Ascending aorta (tissue), 2 donors: ENCODE measurements at regions not wholly inside any gene's neighbourhood (a gene's known extent, or its start where the extent isn't known, plus 50 kb on each side); places are given as distances from the start of the nearest gene placed in this dataset.

ENCODE experiments used
- DNase-seq, 2 donors: peaks; one replicate each; pipeline ENCODE4 v3.0.0-alpha.2; 2019; ENCODE audit warnings: low spot score in 2 of 2
- H3K27ac ChIP-seq, 2 donors: fragments of 200-600 bp; sonication (generic); one replicate each; pipeline ENCODE4 v1.5.1; 2016 to 2017; ENCODE audit warnings: mild to moderate bottlenecking in 1 of 2
- H3K27me3 ChIP-seq: fragments of 200-600 bp; sonication (generic); one replicate; pipeline ENCODE4 v1.5.1; 2017
- H3K36me3 ChIP-seq, 2 donors: fragments of 200-600 bp; sonication (generic); one replicate each; pipeline ENCODE4 v1.5.1; 2016
- H3K4me1 ChIP-seq, 2 donors: fragments of 200-600 bp; sonication (generic); one replicate each; pipeline ENCODE4 v1.5.1; 2016 to 2017; ENCODE audit warnings: mild to moderate bottlenecking in 1 of 2
- H3K4me3 ChIP-seq, 2 donors: fragments of 200-600 bp; sonication (generic); one replicate each; pipeline ENCODE4 v1.5.1; 2016 to 2017; ENCODE audit warnings: mild to moderate bottlenecking in 1 of 2
- H3K9me3 ChIP-seq, 2 donors: fragments of 200-600 bp; sonication (generic); one replicate each; pipeline ENCODE4 v1.5.1; 2016
- CTCF ChIP-seq, 3 experiments: fragments of 200-600 bp in 2 of 3; fragments of 450-650 bp in 1 of 3; sonication (generic) in 2 of 3; IDR thresholded peaks; one replicate each; pipeline ENCODE4 v1.5.1; 2016 to 2019; ENCODE audit warnings: antibody characterized with exemption in 3 of 3, mild to moderate bottlenecking in 1 of 3, moderate library complexity in 1 of 3
- intact Hi-C: fragments of 100-400 bp; cut with DNase I; formaldehyde crosslinking; loops from one replicate; pipeline ENCODE4 v1.15.1; 2023

GRCh38 chr6:84860509-84860908 is 96.1 kb upstream of the TBX18 start:
- Histone ChIP-seq H3K27ac (no peak overlapping the region), H3K9me3 (no peaks in the 10 kb centered on the region), H3K27me3 (no peaks in the 10 kb centered on the region), H3K4me3 (no peak overlapping the region), H3K36me3 (no peaks in the 10 kb centered on the region), H3K4me1 (no peaks in the 10 kb centered on the region)
- no peak for DNase-seq
- no peak for TF ChIP-seq CTCF (IDR thresholded peaks at IDR 0.05)
- intact Hi-C loops: no loop called here

GRCh38 chr6:84854811-84855400 is 90.5 kb upstream of the TBX18 start:
- H3K27me3 ChIP-seq: no peaks in the 10 kb centered on the region
- no peaks in the 10 kb centered on the region for H3K36me3 ChIP-seq
- TF ChIP-seq CTCF (IDR thresholded peaks at IDR 0.05): no peak
- H3K4me3 ChIP-seq: no peak overlapping the region
- intact Hi-C loops: no loop called here
- no peaks in the 10 kb centered on the region for H3K9me3 ChIP-seq
- DNase-seq: no peak
- H3K4me1 ChIP-seq: no peaks in the 10 kb centered on the region
- H3K27ac ChIP-seq: no peak overlapping the region

GRCh38 chr6:84853901-84854300 is 89.5 kb upstream of the TBX18 start:
- H3K4me1 ChIP-seq: no peaks in the 10 kb centered on the region
- H3K4me3 ChIP-seq: no peak overlapping the region
- no peak for TF ChIP-seq CTCF (IDR thresholded peaks at IDR 0.05)
- DNase-seq: no peak
- no peaks in the 10 kb centered on the region for H3K9me3 ChIP-seq
- intact Hi-C loops: no loop called here
- no peaks in the 10 kb centered on the region for H3K27me3 ChIP-seq
- no peaks in the 10 kb centered on the region for H3K36me3 ChIP-seq
- no peak overlapping the region for H3K27ac ChIP-seq

GRCh38 chr6:84848960-84849359 is 84.6 kb upstream of the TBX18 start:
- intact Hi-C loops: no loop called here
- no peak overlapping the region for H3K4me3 ChIP-seq
- no peak for DNase-seq

GRCh38 chr6:84847390-84848160 is 83.2 kb upstream of the TBX18 start:
- no peaks in the 10 kb centered on the region for H3K9me3 ChIP-seq
- H3K4me1 ChIP-seq: no peaks in the 10 kb centered on the region
- H3K36me3 ChIP-seq: no peaks in the 10 kb centered on the region
- H3K4me3 ChIP-seq: no peak overlapping the region
- DNase-seq: no peak
- TF ChIP-seq CTCF (IDR thresholded peaks at IDR 0.05): no peak
- no peaks in the 10 kb centered on the region for H3K27me3 ChIP-seq
- intact Hi-C loops: no loop called here
- no peak overlapping the region for H3K27ac ChIP-seq

More at GRCh38 chr6:84848960-84849359, 84.6 kb upstream of the TBX18 start:
- no peaks in the 10 kb centered on the region for H3K27me3 ChIP-seq
- no peaks in the 10 kb centered on the region for H3K9me3 ChIP-seq
- no peaks in the 10 kb centered on the region for H3K4me1 ChIP-seq
- no peak overlapping the region for H3K27ac ChIP-seq
- no peaks in the 10 kb centered on the region for H3K36me3 ChIP-seq
- TF ChIP-seq CTCF (IDR thresholded peaks at IDR 0.05): no peak
